GM12878 (cell line): ENCODE measurements at regions not wholly inside any gene's neighbourhood (a gene's known extent, or its start where the extent isn't known, plus 50 kb on each side); places are given as distances from the start of the nearest gene placed in this dataset.

ENCODE experiments used
- BHLHE40 ChIP-seq, 2 experiments: fragments of 450-650 bp in 1 of 2; IDR thresholded peaks; 2 replicates each; pipeline ENCODE4 v1.6.1; 2011 to 2017; ENCODE audit warnings: low read depth in 2 of 2, borderline replicate concordance in 1 of 2, improper control_type of control experiment in 1 of 2, low read length in 1 of 2, mild to moderate bottlenecking in 1 of 2
- ESRRA ChIP-seq: IDR thresholded peaks from 2 replicates; pipeline ENCODE4 v1.6.1; 2012; ENCODE audit warnings: mild to moderate bottlenecking, low read length, improper control_type of control experiment
- TF ChIP-seq, protein P1 (sequence below), 3 experiments: IDR thresholded peaks in 2 of 3; conservative IDR thresholded peaks in 1 of 3; 2 replicates each; pipeline ENCODE4 v1.5.1; 2011; ENCODE audit warnings: low read depth in 3 of 3, low read length in 3 of 3, mild to moderate bottlenecking in 3 of 3, control low read depth in 2 of 3, moderate library complexity in 2 of 3, inconsistent platforms in 1 of 3, mixed read lengths in 1 of 3; ENCODE audit not compliant: control insufficient read depth in 2 of 3, insufficient read depth in 1 of 3; ENCODE audit errors: extremely low read depth in 1 of 3
- TF ChIP-seq, protein P2 (sequence below): fragments of 450-650 bp; IDR thresholded peaks from 2 replicates; pipeline ENCODE4 v1.6.1; 2017; ENCODE audit warnings: mild to moderate bottlenecking

DNA sequence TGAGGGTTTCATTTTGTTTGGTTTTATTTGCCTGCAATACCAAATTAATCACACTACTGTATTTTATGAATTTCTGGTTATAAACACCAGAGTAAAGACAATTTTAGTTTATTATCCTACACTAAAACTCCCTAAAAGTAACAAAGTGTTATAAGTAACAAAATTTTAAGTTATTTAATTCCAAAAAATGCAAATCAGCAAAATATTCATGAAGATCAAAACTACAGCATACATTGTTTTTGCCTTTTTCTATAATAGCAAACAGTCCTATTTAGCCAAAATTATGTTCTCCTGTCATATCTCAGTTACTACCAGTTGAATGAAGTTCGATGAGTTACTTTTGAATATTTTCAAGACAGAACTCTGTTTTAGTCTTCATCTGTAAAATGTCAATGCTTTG is 132.7 kb upstream of the CYLC2 start:
- TF ChIP-seq ESRRA (no peak), BHLHE40 (IDR thresholded peaks at IDR 0.05; ENCODE audit: borderline replicate concordance in 1 of 2, low read depth in 2 of 2, low read length in 1 of 2) (no peak)
- TF ChIP-seq, protein P1, sequence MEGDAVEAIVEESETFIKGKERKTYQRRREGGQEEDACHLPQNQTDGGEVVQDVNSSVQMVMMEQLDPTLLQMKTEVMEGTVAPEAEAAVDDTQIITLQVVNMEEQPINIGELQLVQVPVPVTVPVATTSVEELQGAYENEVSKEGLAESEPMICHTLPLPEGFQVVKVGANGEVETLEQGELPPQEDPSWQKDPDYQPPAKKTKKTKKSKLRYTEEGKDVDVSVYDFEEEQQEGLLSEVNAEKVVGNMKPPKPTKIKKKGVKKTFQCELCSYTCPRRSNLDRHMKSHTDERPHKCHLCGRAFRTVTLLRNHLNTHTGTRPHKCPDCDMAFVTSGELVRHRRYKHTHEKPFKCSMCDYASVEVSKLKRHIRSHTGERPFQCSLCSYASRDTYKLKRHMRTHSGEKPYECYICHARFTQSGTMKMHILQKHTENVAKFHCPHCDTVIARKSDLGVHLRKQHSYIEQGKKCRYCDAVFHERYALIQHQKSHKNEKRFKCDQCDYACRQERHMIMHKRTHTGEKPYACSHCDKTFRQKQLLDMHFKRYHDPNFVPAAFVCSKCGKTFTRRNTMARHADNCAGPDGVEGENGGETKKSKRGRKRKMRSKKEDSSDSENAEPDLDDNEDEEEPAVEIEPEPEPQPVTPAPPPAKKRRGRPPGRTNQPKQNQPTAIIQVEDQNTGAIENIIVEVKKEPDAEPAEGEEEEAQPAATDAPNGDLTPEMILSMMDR (IDR thresholded peaks at IDR 0.05 in 2 of 3, conservative IDR thresholded peaks at IDR 0.05 in 1 of 3; ENCODE audit: control insufficient read depth in 2 of 3, extremely low read depth in 1 of 3, insufficient read depth in 1 of 3, low read depth in 3 of 3, low read length in 3 of 3): no peak
- TF ChIP-seq, protein P2, sequence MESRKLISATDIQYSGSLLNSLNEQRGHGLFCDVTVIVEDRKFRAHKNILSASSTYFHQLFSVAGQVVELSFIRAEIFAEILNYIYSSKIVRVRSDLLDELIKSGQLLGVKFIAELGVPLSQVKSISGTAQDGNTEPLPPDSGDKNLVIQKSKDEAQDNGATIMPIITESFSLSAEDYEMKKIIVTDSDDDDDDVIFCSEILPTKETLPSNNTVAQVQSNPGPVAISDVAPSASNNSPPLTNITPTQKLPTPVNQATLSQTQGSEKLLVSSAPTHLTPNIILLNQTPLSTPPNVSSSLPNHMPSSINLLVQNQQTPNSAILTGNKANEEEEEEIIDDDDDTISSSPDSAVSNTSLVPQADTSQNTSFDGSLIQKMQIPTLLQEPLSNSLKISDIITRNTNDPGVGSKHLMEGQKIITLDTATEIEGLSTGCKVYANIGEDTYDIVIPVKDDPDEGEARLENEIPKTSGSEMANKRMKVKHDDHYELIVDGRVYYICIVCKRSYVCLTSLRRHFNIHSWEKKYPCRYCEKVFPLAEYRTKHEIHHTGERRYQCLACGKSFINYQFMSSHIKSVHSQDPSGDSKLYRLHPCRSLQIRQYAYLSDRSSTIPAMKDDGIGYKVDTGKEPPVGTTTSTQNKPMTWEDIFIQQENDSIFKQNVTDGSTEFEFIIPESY: no peak
